ENCODE measurements at regions not wholly inside any gene's neighbourhood (a gene's known extent, or its start where the extent isn't known, plus 50 kb on each side); places are given as distances from the start of the nearest gene placed in this dataset.

DNA sequence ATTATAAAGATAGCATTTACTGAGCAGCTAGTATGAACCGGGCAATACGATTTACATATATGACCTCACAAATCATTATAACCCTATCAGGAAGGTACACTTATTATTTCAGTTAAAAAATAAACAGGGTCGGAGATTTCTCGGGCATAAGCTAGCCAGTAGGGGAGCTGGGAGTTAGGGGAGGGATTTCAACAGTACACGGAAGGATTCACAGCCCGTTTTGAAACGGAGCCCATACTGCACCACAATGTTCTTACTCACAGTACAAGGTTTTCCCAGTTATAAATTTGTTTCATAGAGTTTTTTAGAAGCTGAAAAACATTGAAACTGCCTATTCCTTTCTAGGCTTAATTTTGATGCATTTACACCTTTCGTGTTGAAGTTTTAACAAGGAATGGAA lies 607.1 kb downstream of the HDGFL1 start:
- TF ChIP-seq CTCF (IDR thresholded peaks at IDR 0.05; ENCODE audit: low read depth, low read length, missing control alignments), result no peak
- H3K27me3 ChIP-seq (replicated peaks), result no peaks in the 10 kb centered on the region
- no peak overlapping the region for H3K27ac ChIP-seq
- no peaks in the 10 kb centered on the region for H3K36me3 ChIP-seq (replicated peaks)
- in situ Hi-C loops (cut with HindIII; ENCODE audit: low pct_ligation_motif_present, low sequenced_read_pairs), result no loop called here
- no peak for DNase-seq
- H3K4me3 ChIP-seq (ENCODE audit: low read depth, low read length), result no peak overlapping the region

- in situ Hi-C loops (cut with HindIII; ENCODE audit: low pct_ligation_motif_present, low sequenced_read_pairs), result no loop called here
- H3K36me3 ChIP-seq (replicated peaks), result no peaks in the 10 kb centered on the region
- H3K27ac ChIP-seq, result no peak overlapping the region
- no peak overlapping the region for H3K4me3 ChIP-seq (ENCODE audit: low read depth, low read length)
- DNase-seq, result no peak
- H3K27me3 ChIP-seq (replicated peaks), result no peaks in the 10 kb centered on the region
- TF ChIP-seq CTCF (IDR thresholded peaks at IDR 0.05; ENCODE audit: low read depth, low read length, missing control alignments), result no peak
These were observed 607.5 kb downstream of the HDGFL1 start for GRCh38 chr6:23176883-23177282.

DNA sequence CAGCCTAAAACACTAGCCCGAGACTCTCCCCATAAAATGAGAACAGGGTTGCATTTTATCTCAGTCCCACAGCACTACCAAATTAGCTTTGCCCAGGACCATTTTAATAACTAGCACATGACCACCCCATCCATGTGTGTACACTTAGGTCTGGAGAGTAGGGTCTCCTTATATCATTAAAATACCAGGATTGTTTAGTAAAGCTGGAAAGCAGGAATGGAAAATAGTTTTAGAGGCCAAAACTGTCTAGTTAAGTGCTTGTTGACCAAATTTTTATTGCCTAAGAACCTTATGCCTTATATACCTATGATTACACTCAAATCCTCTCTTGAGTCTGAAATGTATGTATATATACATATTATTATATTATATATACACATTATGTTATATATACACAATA lies 608.4 kb downstream of the HDGFL1 start:
- Histone ChIP-seq H3K27me3 (replicated peaks) (no peaks in the 10 kb centered on the region), H3K27ac (no peak overlapping the region), H3K36me3 (replicated peaks) (no peaks in the 10 kb centered on the region), H3K4me3 (ENCODE audit: low read depth, low read length) (no peak overlapping the region)
- no peak for TF ChIP-seq CTCF (IDR thresholded peaks at IDR 0.05; ENCODE audit: low read depth, low read length, missing control alignments)
- in situ Hi-C loops (cut with HindIII; ENCODE audit: low pct_ligation_motif_present, low sequenced_read_pairs), result no loop called here
- no peak for DNase-seq

- in situ Hi-C loops (cut with HindIII; ENCODE audit: low pct_ligation_motif_present, low sequenced_read_pairs), result no loop called here
- no peak for TF ChIP-seq CTCF (IDR thresholded peaks at IDR 0.05; ENCODE audit: low read depth, low read length, missing control alignments)
These were observed 610.6 kb downstream of the HDGFL1 start for GRCh38 chr6:23179994-23180393.

GRCh38 chr6:23180504-23181293 lies 611.3 kb downstream of the HDGFL1 start:
- DNase-seq, result peak; percentile 59
- Histone ChIP-seq H3K36me3 (replicated peaks) (no peaks in the 10 kb centered on the region), H3K27me3 (replicated peaks) (no peaks in the 10 kb centered on the region), H3K27ac (no peak overlapping the region), H3K4me3 (ENCODE audit: low read depth, low read length) (no peak overlapping the region)
- in situ Hi-C loops (cut with HindIII; ENCODE audit: low pct_ligation_motif_present, low sequenced_read_pairs), result no loop called here
- TF ChIP-seq CTCF (IDR thresholded peaks at IDR 0.05; ENCODE audit: low read depth, low read length, missing control alignments), result no peak

More at GRCh38 chr6:23179994-23180393, 610.6 kb downstream of the HDGFL1 start:
- no peak overlapping the region for H3K4me3 ChIP-seq (ENCODE audit: low read depth, low read length)
- H3K27me3 ChIP-seq (replicated peaks), result no peaks in the 10 kb centered on the region
- no peaks in the 10 kb centered on the region for H3K36me3 ChIP-seq (replicated peaks)
- DNase-seq, result no peak
- no peak overlapping the region for H3K27ac ChIP-seq
